GM18951 (cell line): ENCODE measurements at regions not wholly inside any gene's neighbourhood (a gene's known extent, or its start where the extent isn't known, plus 50 kb on each side); places are given as distances from the start of the nearest gene placed in this dataset.

ENCODE experiments used
- POLR2A ChIP-seq: IDR thresholded peaks from 4 replicates; pipeline ENCODE4 v1.6.1; 2011; ENCODE audit warnings: mild to moderate bottlenecking; ENCODE audit not compliant: insufficient read length, insufficient read depth; ENCODE audit errors: extremely low read depth
- in situ Hi-C: fragments of 300-500 bp; cut with MboI; formaldehyde crosslinking; loops from one replicate; pipeline ENCODE4 v1.12.0; 2022; ENCODE audit warnings: low sequenced_read_pairs, mixed read lengths, inconsistent platforms; ENCODE audit not compliant: unreplicated experiment

DNA sequence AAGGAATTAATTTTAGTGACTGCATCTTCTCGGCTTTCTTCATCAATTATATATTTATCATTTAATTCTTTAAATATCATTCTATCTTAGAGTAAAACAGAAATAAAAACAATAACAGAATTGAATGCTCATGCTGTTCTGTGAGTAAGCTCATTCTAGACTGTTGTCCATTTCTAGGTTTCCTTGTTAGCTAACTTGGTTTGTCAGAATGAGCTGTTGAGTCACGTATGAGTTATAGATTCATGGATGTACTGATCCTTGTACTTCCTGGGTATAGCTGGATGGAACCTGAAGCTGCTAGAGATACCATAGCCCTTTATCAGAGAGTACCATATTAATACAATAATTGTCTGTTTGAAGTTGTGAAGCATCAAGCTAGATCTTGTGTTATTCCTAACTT is 515.3 kb downstream of the TENT5A start:
- TF ChIP-seq POLR2A: no peak
- in situ Hi-C loops: no loop called here

DNA sequence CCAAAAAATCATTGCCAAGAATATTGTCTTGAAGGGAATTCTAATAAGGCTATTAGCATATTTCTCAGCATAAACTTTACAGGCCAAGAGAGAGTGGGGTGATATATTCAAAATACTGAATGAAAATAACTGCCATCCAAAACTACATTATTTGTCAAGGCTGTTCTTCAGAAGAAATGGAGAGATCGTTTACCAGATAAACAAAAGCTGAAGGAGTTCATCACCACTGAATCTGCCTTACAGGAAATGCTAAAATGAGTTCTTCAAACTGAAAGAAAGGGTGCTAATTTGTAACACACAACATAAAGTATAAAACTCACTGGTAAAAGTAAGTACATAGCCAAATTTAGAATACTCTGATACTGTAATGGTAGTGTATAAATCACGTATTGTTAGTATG is 517.0 kb downstream of the TENT5A start:
- TF ChIP-seq POLR2A: no peak
- in situ Hi-C loops: no loop called here

DNA sequence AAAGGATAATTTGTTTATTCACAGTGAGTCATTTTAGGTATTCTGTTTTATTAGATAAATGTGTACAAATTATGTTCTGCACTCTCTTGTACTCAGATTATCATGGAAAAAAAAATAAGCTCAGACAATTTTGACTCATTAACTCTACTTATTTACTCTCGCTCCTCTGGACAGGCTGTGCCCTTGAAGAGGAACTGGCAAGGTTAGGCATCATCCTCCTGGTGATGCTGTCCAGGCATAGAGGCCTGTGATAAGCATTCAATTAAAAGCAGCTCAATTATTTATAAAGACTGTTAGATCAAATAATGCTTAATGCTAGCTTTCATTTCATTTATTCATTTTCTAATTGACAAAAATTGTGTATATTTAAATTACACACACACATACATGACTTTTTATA is 518.5 kb downstream of the TENT5A start:
- no peak for TF ChIP-seq POLR2A
- in situ Hi-C loops: no loop called here

DNA sequence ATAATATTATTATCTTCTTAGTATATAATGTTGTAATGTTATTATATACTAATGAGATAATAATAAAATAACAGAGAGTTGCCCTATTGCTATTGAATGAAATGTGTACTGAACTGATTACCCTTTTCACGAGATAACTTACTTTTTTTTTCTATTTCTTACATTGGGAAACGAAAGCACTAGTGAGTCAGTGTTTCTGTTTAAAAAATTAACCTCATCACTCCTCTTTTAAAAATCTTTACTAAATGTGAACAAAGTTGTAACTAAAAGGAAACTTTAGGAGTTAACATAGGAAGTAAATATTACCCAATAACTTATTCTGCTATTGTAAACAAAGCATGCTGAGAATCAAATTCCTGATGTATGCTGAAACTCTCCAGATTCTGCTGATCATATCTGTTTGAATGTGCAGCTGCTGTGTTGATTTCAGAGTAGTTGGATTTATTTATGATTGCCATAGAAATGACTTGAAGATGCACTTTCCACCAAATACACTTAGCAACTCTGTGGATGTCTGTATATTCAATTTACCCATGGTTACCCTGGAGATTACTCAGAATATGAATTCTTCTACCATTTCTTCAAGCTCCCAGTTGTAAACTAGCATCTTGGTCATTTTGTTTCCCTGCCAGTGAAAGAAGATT is 523.4 kb downstream of the TENT5A start:
- in situ Hi-C loops: no loop called here
- TF ChIP-seq POLR2A: no peak

DNA sequence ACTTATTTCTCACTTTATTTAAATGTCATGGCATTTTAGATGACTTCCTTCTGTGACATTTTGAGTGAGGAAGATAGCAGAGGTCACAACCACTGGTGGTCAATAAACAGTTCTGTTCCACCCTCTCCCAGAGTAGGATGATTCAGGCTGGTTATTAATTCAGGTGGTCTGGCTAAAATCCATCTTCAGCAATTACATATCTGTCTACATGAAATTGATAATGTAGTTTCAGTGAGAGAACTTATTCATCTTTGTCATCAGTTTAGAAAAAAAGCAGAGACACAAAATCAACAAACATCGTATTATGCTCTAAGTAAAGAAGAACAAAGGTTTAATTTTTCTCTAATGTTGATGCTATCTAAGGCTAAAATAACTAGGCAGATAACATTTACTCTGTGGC is 525.5 kb downstream of the TENT5A start:
- no peak for TF ChIP-seq POLR2A
- in situ Hi-C loops: no loop called here

DNA sequence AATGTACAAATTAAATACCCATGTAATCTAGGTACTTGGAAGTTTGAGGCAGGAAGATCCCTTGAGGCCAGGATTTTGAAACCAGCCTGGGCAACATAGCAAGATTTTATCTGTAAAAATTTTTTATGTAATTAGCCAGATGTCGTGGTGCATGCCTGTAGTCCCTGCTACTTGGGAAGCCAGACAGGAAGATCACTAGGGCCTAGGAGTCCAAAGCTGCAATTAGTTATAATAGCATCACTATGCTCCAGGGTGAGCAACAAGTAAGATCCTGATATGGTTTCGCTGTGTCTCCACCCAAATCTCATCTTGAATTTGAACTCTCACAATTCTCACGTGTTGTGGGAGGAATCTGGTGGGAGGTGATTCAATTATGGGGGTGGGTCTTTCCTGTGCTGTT is 535.8 kb downstream of the TENT5A start:
- in situ Hi-C loops: no loop called here
- no peak for TF ChIP-seq POLR2A

DNA sequence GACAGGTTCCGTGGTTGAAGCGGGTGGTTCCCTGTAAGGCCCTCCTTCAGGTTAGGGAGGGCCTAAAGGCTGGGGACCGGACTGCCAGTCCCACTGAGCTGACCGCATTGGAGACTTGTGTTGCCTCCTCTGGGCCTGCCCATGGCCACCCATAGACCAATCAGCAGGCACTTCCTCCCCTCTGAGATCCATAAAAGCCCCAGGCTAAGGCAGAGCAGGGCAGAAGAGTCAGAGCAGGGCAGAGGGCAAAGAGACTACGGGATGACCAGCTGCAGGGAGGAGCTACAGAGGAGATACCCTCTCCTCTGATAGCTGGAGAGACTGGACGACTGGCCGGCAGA is 537.4 kb downstream of the TENT5A start:
- no peak for TF ChIP-seq POLR2A
- in situ Hi-C loops: no loop called here

DNA sequence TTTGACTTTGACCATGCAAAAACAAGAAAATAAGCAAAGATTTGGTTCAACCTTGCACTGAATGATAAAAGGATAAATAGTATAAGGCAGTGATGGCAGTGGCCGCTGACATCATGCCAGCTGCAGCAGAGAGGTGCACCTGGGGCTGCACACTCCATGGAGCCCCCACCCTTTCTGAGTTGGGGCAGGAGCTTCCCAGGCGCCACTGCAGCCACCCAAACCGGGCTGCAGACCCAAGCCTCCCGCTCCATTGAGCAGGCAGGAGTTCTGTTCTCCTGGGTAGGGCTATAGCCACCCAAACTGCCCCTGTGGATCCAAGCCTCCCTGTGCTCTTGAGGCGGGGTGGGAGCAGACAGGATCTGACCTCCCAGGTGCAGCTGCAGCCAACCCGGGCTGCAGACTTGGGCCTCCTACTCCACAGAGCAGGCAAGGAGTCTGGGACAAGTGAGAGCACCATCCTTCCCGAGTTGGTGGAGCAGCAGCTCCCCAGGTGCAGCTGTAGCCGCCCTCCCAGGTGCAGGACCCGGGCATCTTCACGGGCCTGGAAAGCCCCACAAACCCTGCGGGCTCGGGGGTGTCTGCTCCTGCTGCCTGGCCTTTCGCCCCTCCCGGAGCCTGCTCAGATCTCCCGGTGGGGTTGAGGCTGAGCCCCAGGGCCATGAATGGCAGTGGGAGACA is 537.9 kb downstream of the TENT5A start:
- in situ Hi-C loops: no loop called here
- TF ChIP-seq POLR2A: no peak

DNA sequence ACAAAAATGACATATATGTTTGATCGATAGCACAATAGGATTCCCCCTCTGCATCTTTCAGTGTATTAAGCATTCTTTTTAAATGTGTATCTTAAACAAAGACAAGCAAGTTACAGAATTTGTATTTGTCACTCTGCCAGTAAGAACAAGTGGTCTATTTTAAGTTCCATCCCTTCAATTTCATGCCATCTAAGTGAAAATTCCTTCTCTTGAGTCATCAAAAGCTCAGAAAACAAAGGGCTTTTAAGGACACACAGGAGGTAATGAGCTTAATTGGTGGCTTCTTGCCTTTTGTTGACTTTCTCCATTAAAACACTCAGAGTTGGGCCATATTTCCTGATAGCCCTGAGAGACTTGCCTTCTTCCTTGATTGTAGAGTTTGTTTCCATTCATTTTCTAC is 547.8 kb downstream of the TENT5A start:
- TF ChIP-seq POLR2A: no peak
- in situ Hi-C loops: no loop called here

DNA sequence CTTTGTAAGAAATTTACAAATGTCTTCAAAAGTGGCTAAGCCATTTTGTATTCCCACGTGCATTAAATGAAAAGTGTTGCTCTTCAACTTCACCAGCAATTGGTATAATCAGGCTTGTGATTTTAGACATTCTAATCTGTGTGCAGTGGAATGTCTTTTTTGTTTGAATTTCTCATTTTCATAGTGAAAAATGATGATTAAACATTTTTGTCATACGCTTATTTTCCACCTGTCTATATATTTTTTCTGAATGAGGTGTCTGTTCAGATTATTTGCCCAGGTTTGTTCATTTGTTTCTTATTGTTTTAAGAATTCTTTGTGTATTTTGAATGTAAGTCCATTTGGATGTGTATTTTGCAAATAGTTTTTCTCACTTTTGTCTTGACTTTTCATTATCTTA is 558.1 kb downstream of the TENT5A start:
- in situ Hi-C loops: no loop called here
- TF ChIP-seq POLR2A: no peak

DNA sequence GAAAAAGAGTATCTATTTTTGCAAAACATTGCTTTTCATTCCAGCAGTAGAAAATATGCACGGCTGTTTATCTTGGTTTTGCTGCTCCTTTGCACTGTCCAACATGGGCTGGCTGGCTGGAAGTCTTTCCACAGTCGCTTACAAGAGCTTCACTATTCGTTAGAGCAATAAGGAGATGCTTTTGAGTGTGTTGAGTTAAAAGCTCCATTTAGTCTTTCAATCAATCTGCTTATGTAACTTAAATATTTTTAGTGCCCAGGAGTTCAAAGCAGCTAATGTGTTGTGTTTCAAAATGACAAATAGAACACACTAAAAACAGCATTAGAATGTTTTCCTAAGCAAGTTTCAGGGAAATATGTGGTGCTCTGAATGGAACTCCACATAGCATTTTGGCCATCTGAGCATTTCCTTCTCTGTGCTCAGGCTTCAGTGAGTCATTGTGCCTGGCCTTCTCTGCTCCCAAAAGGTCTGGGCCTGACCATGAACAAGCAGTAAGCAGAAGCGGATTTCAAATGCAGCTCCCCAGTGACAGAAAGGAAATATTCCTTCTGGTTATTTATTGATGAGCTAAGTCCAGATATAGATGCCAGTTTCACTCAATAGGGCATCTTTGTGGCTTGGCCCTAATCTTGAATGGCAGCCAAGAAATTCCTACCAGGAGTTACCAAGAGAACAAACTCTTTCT is 580.3 kb downstream of the TENT5A start:
- in situ Hi-C loops: no loop called here
- TF ChIP-seq POLR2A: no peak

DNA sequence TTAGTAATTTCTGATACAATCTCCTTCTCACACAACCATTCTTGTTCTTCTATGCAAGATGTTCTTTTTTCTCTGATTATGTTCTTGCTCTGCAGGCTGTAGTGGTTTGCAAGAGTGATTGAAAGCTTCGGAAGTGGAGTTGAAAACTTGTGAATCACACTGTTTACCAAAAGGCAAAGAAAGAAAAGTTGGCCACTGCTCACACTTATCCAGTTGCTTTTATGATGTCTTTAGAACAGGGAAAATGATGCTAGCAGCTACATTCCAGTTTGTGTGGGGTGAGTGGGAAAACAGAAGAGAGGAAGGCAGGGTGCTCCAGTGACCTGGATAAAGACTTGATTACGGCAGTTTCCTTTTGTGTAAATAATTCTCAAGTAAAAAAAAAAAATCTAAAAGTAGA is 583.3 kb downstream of the TENT5A start:
- no peak for TF ChIP-seq POLR2A
- in situ Hi-C loops: no loop called here

DNA sequence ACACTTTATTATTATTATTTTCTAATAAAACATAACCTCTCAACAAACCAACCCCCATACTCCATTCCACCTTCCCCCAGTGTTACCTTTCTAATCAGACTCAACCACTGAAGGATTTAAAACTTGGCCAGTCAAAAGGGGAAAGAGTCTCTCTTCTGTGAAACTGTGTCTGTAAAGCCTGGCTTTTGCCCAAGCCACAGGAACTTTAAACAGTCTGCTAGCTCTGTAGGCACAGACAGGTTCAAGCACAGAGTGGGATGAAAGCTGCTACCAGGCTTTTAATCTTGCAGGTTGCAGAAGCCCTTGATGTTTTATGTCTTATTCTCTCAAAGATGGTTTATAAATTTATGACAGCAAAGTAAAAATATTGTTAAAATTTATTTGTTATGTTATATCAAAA is 585.7 kb downstream of the TENT5A start:
- no peak for TF ChIP-seq POLR2A
- in situ Hi-C loops: no loop called here

DNA sequence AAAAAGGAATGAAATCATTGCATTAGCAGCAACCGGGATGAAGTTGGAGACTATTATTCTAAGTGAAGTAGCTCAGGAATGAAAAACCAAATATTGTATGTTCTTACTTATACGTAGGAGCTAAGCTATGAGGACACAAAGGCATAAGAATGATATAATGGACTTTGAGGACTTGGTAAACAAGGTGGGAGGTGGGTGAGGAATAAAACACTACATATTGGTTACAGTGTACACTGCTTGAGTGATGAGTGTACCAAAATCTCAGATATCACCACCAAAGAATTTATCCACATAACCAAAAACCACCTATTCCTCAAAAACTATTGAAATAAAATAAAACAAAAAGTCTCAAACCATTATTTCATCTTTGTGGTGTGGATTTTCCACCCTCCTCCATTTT is 593.5 kb downstream of the TENT5A start:
- TF ChIP-seq POLR2A: no peak
- in situ Hi-C loops: no loop called here
